RKO (cell line): ENCODE measurements at regions not wholly inside any gene's neighbourhood (a gene's known extent, or its start where the extent isn't known, plus 50 kb on each side); places are given as distances from the start of the nearest gene placed in this dataset.
A peak's percentile ranks its signal among the peaks of the same experiment; 100 is the strongest.
"Not testable (repeated sequence)": the region's sequence is repeated elsewhere in the genome, so short reads cannot be mapped to it uniquely, and the experiment has no call there.

ENCODE experiments used
- DNase-seq: peaks from one replicate; pipeline ENCODE4 v3.0.0-alpha.2; 2016; ENCODE audit warnings: low spot score

DNA sequence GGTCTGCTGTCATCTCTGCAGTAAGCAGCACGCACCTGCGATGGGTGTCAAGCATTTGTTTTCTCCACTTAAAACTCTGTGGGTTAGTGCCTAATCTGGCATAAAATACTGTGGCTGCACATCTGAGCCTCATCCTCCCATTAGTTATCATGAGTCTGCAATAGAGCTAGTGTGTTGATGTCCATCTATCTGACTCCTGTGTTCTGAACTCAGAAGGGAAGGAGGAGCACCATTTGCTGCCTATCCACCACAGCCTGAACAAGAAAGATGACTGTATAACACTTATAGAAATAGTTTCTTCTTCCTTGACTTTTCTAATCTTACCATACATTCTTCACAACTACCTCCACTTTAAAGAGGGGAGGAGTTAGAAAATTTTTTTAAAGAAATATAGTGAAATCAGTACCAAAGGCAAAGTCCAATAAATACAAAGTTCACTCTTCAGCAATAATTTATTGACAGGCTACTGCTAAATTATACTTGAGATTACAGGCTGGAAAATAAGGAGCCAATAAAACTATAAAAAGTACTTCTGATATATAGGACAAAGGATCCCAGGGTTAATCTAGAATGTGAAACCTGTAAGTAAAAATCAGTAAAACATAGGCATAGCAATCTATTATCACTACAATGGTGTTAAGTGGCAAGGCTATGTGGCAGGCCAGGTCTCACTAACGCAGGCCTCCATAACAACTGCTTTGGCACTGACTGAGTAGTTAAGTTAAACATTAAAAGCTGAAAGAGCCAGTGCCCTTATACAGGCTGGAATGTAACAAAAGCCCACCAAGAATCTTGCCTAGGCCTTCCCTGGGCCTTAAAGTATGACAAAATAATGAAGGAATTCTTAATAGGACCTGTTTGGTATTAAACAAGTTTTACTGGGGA, 70.2 kb downstream of the LGALS9C start:
- DNase-seq, result not testable (repeated sequence)

DNA sequence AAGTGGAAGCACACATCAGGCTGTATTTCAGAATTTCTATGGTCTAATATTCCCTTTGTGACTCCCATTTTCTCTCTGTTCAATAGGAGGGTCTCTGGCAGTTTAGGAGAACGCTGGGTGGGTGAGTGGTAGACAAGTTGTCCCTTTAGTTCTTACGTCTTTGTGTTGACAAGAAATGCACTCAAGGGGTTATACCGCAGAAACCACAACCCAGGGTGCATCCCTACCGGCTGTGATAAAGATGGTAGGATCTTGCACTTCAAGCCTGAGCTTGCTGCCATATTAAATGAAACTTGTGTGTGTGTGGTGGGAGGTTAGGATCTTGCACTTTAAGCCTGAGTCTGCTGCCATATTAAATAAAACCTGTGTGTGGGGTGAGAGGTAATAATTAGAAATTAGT, 80.5 kb downstream of the LGALS9C start:
- not testable (repeated sequence) for DNase-seq

DNA sequence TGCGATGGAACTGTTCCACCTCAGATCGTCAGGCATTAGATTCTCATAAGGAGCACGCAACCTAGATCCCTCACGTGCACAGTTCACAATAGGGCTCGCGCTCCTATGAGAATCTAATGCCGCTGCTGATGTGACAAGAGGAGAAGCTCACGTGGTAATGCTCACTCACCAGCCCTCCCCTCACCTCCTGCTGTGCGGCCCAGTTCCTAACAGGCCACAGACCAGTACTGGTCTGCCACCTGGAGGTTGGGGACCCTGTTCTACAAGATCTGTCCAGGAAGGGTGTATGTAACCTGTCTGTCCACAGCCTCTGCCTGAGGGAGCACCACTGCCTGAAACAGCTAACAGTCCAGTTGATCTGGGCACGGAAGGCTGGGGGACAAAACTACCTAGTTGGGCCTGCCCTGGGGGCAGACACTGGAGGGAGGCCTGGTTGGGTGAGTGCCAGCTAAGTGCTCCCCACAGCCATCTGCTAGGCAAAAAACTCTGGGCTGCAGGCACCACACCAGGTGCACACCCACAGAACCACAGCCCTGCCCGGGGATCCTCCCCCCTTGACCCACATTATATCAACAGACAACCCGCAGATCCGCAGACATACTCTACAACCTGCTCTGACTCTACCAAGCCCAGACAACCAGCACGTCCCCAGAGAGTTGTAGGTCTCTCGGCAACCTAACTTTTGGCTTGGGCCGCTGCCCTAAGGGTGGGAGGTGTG, 80.7 kb downstream of the TBC1D28 start:
- not testable (repeated sequence) for DNase-seq

DNA sequence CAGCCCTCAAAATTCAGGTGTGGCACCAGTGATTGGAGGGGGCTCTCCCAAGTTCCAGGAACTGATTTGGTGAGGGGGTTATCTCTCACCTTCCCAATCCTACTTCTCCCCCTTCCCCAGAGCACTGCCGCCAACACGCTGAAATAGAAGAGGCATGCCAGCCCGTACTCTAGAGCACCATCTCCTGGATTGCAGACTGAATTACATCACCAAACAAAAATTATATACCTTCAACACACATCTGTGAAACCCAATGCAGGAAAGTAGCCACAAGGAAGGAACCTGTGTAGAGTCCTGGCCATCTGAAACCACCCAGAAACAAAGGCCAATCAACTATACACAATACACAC, 80.1 kb downstream of the TBC1D28 start:
- peak; percentile 5 for DNase-seq

DNA sequence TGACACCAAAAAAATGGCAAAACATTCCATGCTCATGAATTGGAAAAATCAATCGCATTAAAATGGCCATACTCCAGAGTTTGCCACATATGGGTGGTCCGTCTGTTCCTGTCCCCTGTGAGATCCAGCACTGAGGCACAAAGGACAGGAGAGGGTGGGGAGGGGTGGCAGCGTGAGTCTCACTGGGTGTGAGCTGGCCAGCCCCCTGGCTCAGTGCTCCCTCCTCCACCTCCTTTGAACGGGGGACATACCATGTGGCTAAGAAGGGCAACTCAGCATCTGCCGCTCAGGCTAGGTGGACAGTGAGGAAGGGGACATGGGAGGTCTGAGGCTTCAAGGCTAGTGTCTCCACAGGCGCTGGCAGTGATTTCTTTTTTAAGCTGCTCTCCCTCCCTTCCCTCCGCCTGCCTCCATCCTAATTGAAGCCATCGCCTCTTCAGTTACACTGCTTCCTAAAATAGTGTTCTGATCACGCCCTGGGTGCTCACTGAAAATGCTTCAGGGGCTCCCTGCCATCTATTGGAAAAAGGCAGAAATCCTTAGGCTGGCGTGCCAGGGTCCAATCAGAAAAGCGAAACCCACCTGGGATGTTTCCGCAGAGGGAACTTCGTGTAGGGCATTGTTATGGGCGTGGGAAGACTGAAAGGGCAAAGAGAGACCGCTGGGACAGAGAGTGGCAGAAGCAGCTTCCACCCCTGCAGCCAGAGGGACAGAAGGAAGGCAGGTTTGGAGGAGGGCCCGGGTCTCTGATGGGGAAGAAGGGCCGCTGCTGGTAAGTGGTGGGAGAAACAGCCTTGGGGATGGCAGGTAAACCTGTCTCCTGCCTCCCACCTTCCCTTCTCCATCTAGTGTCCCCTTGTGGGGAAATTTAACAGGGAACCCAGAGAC, 75.8 kb downstream of the TBC1D28 start:
- not testable (repeated sequence) for DNase-seq

DNA sequence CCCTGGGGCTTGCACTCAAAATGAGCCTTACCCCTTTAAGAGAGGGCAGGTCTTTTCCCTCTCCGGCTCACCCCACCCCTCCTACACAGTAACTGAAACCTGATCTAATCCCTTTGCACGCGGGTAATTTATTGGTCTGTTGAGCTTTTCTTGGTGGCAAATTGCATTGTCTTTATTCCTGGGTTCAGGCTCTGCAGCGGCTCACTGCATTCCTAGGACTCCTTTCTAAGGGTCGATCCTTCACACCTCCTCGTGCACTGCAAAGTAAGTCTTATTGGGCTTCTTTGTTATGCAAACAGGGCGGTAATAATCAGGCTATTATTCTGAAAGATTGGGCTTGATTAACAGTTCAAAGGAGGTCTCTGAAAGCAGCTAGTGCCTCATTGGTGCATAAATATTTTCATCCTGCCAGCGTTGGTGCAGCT, 74.7 kb downstream of the TBC1D28 start:
- not testable (repeated sequence) for DNase-seq

DNA sequence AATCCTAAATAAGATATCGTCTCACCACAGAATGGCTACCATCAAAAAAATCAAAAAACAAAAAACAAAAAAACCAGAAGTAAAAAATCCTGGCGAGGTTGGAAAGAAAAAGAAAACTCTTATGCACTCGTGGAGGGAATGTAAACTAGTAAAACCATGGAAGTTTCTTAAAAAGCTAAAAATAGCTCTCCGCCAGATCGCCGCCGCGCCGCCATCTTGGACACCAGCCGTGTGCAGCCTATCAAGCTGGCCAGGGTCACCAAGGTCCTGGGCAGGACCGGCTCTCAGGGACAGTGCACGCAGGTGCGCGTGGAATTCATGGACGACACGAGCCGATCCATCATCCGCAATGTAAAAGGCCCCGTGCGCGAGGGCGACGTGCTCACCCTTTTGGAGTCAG, 71.7 kb downstream of the TBC1D28 start:
- not testable (repeated sequence) for DNase-seq

DNA sequence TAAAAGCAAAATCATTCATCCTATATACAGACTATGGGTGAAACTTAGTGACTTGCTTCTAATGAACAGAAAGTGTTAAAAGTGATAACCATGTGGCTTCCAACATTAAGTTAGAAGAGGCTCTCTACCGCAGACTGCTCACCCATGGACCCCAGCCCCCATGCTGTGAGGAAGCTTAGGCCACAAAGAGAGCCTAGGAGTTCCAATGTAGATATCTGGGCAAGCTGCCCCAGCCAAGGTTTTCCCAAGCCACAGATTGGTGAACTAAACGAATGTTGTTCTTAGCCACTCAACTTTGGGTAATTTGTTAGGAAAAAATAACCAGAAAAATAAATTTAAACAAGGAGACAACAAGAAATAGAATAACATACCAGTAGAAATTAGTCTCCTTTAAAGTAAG, 70.1 kb downstream of the TBC1D28 start:
- DNase-seq, result not testable (repeated sequence)
